ENCODE measurements at regions not wholly inside any gene's neighbourhood (a gene's known extent, or its start where the extent isn't known, plus 50 kb on each side); places are given as distances from the start of the nearest gene placed in this dataset.

DNA sequence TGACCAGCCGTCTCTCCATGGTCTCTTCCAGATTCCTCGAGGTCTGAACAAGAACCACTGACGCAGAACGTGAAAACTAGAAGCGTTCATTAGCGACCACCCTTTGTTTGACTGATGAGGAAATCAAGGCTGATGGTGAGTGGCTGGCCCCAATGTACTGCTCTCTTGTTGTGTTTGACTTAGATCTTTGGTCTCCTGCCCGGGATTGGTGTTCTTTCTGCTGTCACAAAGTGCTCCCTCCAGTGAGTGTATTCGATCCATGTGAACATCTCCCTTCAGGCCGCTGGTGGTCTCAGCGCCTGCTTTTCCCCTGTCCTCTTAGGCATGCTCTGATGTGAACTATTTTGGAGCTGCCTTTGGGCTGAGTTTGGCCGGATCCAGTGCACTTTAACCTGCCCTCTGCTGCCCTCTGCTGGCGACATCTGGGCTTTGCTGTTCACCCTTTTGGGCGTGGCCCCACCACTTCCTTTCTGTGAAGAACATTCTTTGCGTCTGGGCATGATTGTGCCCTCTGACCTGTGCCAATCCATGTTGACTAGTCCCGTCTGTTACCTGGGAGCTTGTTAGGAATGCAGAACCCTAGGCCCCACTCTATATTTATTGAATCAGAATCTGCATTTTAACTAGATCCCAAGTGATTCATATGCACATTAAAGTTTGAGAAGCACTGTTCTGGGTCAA is 279.1 kb downstream of the TTC6 start:
- H3K4me1 ChIP-seq (ENCODE audit: insufficient read depth, low read length): peaks cover 43% of the 10 kb centered on the region
- H3K27me3 ChIP-seq (ENCODE audit: control insufficient read depth in 1 of 2, insufficient read depth in 2 of 2, low read length in 2 of 2): no peaks in the 10 kb centered on the region
- ChIA-PET POLR2A (interaction anchor here (0.5 to 2.5 kb wide), 7 partner anchors 9 to 286 kb away, joined by 3 to 36 read pairs (median 4); partner anchors contain the start of genes FOXA1 and TTC6), CTCF (ENCODE audit: low intra/inter-chr PET ratio, low total read pairs) (interaction anchor here (0.6 to 7.8 kb wide), 9 partner anchors 10 to 644 kb away, joined by 3 to 213 read pairs (median 5); partner anchors contain the start of genes FOXA1 and TTC6)
- peak overlapping the region; percentile 23 for H3K9ac ChIP-seq (ENCODE audit: insufficient read depth, low read depth, low read length)
- DNase-seq (ENCODE audit: low spot score) (peak; percentile 90), ATAC-seq (peak; percentile 97), FAIRE-seq (peak; percentile 85)
- H3K27ac ChIP-seq (ENCODE audit: extremely low read length, insufficient read depth, low read length): peak overlapping the region; percentile 4
- in situ Hi-C loops (cut with HindIII; ENCODE audit: extremely low pct_ligation_motif_present, low pct_unique_long_range_greater_than_20kb): loop anchor here (5.0 kb wide), 3 partner anchors 167 to 622 kb away; no protein-coding TSS in a partner anchor
- peak overlapping the region in 1 of 3 experiments; percentile 49; a peak in 2 of 6 replicates for H3K4me3 ChIP-seq (replicated peaks in 1 of 3; ENCODE audit: insufficient read depth in 1 of 3, low read depth in 2 of 3, low read length in 3 of 3)
- H3K36me3 ChIP-seq (replicated peaks in 1 of 2; ENCODE audit: control insufficient read depth in 1 of 2, insufficient read depth in 2 of 2, low read length in 2 of 2): no peaks in the 10 kb centered on the region
- BruUV-seq (replicated peaks): no TSS peak
- H3K4me2 ChIP-seq (ENCODE audit: low read depth, low read length): peak overlapping the region; percentile 78
- H3K9me3 ChIP-seq (ENCODE audit: low read length): no peaks in the 10 kb centered on the region
- H2AFZ ChIP-seq (ENCODE audit: low read length): peak overlapping the region; percentile 97
- WGBS (ENCODE audit: low lambda C conversion rate): 26% methylated on average over 15 of the region's 15 CpGs
- intact Hi-C loops (cut with micrococcal nuclease; ENCODE audit: unreplicated experiment): loop anchor here (1.0 to 5.0 kb wide), 7 partner anchors 64 to 644 kb away; no protein-coding TSS in a partner anchor
- no peaks in the 10 kb centered on the region for H3K79me2 ChIP-seq (ENCODE audit: insufficient read depth, low read length)
- H4K20me1 ChIP-seq (ENCODE audit: insufficient read depth, low read length): no peaks in the 10 kb centered on the region
- TF ChIP-seq PAF1 (CRISPR knock-in tag; IDR thresholded peaks at IDR 0.05): no peak
- 0 out of 2 replicates have a peak, but pooled peaks have one; percentile 51 for TF ChIP-seq ZNF430 (CRISPR knock-in tag; IDR thresholded peaks at IDR 0.05)
- TF ChIP-seq, protein P1, sequence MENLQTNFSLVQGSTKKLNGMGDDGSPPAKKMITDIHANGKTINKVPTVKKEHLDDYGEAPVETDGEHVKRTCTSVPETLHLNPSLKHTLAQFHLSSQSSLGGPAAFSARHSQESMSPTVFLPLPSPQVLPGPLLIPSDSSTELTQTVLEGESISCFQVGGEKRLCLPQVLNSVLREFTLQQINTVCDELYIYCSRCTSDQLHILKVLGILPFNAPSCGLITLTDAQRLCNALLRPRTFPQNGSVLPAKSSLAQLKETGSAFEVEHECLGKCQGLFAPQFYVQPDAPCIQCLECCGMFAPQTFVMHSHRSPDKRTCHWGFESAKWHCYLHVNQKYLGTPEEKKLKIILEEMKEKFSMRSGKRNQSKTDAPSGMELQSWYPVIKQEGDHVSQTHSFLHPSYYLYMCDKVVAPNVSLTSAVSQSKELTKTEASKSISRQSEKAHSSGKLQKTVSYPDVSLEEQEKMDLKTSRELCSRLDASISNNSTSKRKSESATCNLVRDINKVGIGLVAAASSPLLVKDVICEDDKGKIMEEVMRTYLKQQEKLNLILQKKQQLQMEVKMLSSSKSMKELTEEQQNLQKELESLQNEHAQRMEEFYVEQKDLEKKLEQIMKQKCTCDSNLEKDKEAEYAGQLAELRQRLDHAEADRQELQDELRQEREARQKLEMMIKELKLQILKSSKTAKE (CRISPR knock-in tag; IDR thresholded peaks at IDR 0.05; ENCODE audit: borderline replicate concordance): no peak
- peak; percentile 65 for TF ChIP-seq ZFP36 (IDR thresholded peaks at IDR 0.05; ENCODE audit: borderline replicate concordance, low read depth, low read length, partially characterized antibody)
- TF ChIP-seq, protein P2, sequence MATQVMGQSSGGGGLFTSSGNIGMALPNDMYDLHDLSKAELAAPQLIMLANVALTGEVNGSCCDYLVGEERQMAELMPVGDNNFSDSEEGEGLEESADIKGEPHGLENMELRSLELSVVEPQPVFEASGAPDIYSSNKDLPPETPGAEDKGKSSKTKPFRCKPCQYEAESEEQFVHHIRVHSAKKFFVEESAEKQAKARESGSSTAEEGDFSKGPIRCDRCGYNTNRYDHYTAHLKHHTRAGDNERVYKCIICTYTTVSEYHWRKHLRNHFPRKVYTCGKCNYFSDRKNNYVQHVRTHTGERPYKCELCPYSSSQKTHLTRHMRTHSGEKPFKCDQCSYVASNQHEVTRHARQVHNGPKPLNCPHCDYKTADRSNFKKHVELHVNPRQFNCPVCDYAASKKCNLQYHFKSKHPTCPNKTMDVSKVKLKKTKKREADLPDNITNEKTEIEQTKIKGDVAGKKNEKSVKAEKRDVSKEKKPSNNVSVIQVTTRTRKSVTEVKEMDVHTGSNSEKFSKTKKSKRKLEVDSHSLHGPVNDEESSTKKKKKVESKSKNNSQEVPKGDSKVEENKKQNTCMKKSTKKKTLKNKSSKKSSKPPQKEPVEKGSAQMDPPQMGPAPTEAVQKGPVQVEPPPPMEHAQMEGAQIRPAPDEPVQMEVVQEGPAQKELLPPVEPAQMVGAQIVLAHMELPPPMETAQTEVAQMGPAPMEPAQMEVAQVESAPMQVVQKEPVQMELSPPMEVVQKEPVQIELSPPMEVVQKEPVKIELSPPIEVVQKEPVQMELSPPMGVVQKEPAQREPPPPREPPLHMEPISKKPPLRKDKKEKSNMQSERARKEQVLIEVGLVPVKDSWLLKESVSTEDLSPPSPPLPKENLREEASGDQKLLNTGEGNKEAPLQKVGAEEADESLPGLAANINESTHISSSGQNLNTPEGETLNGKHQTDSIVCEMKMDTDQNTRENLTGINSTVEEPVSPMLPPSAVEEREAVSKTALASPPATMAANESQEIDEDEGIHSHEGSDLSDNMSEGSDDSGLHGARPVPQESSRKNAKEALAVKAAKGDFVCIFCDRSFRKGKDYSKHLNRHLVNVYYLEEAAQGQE (IDR thresholded peaks at IDR 0.05; ENCODE audit: borderline replicate concordance in 1 of 2, low read depth in 1 of 2, low read length in 2 of 2): 0 out of 4 replicates have a peak, but pooled peaks of 1 of the 2 experiments have one; percentile 15
- TF ChIP-seq MAFG (CRISPR knock-in tag; IDR thresholded peaks at IDR 0.05): no peak
- TF ChIP-seq, protein P3, sequence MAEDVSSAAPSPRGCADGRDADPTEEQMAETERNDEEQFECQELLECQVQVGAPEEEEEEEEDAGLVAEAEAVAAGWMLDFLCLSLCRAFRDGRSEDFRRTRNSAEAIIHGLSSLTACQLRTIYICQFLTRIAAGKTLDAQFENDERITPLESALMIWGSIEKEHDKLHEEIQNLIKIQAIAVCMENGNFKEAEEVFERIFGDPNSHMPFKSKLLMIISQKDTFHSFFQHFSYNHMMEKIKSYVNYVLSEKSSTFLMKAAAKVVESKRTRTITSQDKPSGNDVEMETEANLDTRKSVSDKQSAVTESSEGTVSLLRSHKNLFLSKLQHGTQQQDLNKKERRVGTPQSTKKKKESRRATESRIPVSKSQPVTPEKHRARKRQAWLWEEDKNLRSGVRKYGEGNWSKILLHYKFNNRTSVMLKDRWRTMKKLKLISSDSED (CRISPR knock-in tag; IDR thresholded peaks at IDR 0.05): no peak
- TF ChIP-seq SOX6 (IDR thresholded peaks at IDR 0.05): no peak
- TF ChIP-seq SOX6 (CRISPR knock-in tag; IDR thresholded peaks at IDR 0.05): peak; percentile 90
- no peak for TF ChIP-seq MLLT10 (CRISPR knock-in tag; IDR thresholded peaks at IDR 0.05)
- 0 out of 2 replicates have a peak, but pooled peaks have one; percentile 39 for TF ChIP-seq ZNF510 (CRISPR knock-in tag; IDR thresholded peaks at IDR 0.05; ENCODE audit: low read depth)
- TF ChIP-seq ZNF121 (CRISPR knock-in tag; IDR thresholded peaks at IDR 0.05): no peak; the same call in 1 of the 2 replicates
